ENCODE measurements at regions not wholly inside any gene's neighbourhood (a gene's known extent, or its start where the extent isn't known, plus 50 kb on each side); places are given as distances from the start of the nearest gene placed in this dataset.
"Not testable (repeated sequence)": the region's sequence is repeated elsewhere in the genome, so short reads cannot be mapped to it uniquely, and the experiment has no call there.

GRCh38 chr6:166802401-166802800, 153.9 kb downstream of the RNASET2 start:
- DNase-seq = no peak

- DNase-seq = no peak
Observed at GRCh38 chr6:166800137-166800536, 156.2 kb downstream of the RNASET2 start.

GRCh38 chr6:166798652-166799051, 157.7 kb downstream of the RNASET2 start:
- DNase-seq = no peak

GRCh38 chr6:166796610-166797009, 159.7 kb downstream of the RNASET2 start:
- no peak for DNase-seq

- no peak for DNase-seq
Observed at GRCh38 chr6:166795879-166796278, 160.5 kb downstream of the RNASET2 start.

GRCh38 chr6:166790808-166791207, 163.8 kb upstream of the RPS6KA2 start:
- not testable (repeated sequence) for DNase-seq

- not testable (repeated sequence) for DNase-seq
Observed at GRCh38 chr6:166788846-166789529, 161.9 kb upstream of the RPS6KA2 start.

- peak; percentile 61 for DNase-seq
Observed at GRCh38 chr6:166786704-166787293, 159.7 kb upstream of the RPS6KA2 start.

- DNase-seq = no peak
Observed at GRCh38 chr6:166785131-166785530, 158.1 kb upstream of the RPS6KA2 start.

- DNase-seq = no peak
Observed at GRCh38 chr6:166784691-166785090, 157.6 kb upstream of the RPS6KA2 start.

GRCh38 chr6:166782520-166782919, 155.5 kb upstream of the RPS6KA2 start:
- DNase-seq = no peak

GRCh38 chr6:166781331-166781730, 154.3 kb upstream of the RPS6KA2 start:
- DNase-seq = no peak

GRCh38 chr6:166779963-166780683, 153.1 kb upstream of the RPS6KA2 start:
- DNase-seq = no peak

- DNase-seq = no peak
Observed at GRCh38 chr6:166779381-166779780, 152.3 kb upstream of the RPS6KA2 start.

GRCh38 chr6:166778776-166779175, 151.7 kb upstream of the RPS6KA2 start:
- no peak for DNase-seq

- no peak for DNase-seq
Observed at GRCh38 chr6:166778046-166778445, 151.0 kb upstream of the RPS6KA2 start.

- no peak for DNase-seq
Observed at GRCh38 chr6:166777096-166777630, 150.1 kb upstream of the RPS6KA2 start.

GRCh38 chr6:166776571-166776970, 149.5 kb upstream of the RPS6KA2 start:
- no peak for DNase-seq

GRCh38 chr6:166775923-166776220, 148.8 kb upstream of the RPS6KA2 start:
- DNase-seq = no peak

- DNase-seq = peak; percentile 76
Observed at GRCh38 chr6:166775180-166775922, 148.3 kb upstream of the RPS6KA2 start.

GRCh38 chr6:166774770-166775169, 147.7 kb upstream of the RPS6KA2 start:
- no peak for DNase-seq

GRCh38 chr6:166774292-166774691, 147.2 kb upstream of the RPS6KA2 start:
- DNase-seq = no peak

GRCh38 chr6:166772518-166772917, 145.5 kb upstream of the RPS6KA2 start:
- no peak for DNase-seq
